Amniotic stem cell (primary cell): ENCODE measurements at regions not wholly inside any gene's neighbourhood (a gene's known extent, or its start where the extent isn't known, plus 50 kb on each side); places are given as distances from the start of the nearest gene placed in this dataset.
"Not testable (repeated sequence)": the region's sequence is repeated elsewhere in the genome, so short reads cannot be mapped to it uniquely, and the experiment has no call there.

Experiments used
- DNase-seq: peaks from one replicate; lab custom pipeline; 2025; lab: John Stamatoyannopoulos, UW

DNA sequence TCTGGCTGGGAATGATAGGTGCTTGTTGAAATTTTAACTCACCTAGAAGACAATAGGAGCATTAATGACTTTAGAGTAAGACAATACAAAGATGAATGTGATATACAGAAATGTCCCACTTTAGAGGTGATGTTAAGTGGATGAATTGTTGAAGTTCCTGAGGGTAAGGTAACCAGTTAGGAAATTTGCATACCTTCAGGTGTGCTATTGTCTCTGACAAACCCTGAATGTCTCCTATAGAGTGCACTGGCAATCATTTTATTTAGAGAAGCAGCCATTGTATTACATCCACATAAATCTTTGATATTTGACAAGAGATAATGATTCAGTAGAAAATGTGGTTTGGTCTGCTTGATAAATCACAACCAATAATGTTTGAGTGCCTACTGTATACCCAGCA is 228.5 kb downstream of the RNF144A start:
- DNase-seq: no peak

DNA sequence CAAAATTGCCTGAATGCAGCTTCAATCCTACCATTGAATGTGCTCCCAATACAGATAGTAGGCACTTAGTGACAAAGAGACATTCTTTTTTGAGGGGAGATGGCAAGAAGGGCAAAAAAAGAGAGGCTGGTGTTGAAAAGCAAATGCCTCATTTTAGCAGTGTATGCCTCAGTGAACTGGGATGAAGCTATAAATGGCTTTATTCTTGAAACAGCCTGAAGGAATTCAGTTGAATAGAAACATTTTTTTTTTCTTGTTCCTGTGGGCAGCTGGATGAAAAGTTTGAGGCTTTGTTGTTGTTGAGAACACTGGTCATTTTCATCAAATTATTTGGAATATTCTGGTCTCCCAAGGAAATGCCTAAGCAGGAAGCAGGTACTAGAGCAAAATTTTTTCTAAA is 228.9 kb downstream of the RNF144A start:
- DNase-seq: no peak

DNA sequence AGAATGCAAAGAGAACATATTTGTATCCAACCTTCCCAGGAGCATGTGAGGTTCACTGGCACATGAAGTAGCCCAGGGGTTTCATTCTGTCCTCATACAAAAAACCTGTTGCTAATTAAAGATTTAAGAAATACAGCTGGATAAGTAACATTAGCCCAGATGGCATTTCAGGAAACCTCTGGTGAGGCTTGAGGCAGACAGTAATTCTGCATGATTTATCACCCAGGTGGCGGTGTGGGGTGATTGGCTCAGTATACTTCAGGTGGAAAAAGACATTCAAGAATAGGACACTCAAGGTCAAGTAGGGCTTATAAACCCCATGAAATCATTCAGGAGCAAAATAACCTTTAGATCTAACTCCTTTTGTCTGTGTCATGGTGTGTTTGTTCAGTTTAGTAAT is 237.4 kb downstream of the RNF144A start:
- DNase-seq: no peak

DNA sequence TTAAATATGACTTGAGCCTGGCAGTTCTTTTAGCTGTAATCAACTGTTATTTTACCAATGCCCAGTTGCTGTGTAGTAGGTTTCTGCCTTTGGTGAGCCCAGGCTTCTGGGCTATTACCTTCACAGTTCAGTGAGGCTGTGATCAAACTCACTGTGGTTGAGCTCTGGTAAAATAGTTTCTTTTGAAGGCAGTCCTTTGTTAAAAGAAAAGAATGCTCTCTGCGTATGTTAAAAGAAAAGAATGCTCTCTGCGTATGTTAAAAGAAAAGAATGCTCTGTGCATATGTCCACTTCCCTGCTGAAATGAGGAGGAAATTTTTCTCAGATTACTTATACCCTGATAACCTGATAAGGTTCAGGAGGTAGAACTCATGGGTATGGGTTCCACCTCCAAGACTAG is 244.3 kb downstream of the RNF144A start:
- DNase-seq: no peak

DNA sequence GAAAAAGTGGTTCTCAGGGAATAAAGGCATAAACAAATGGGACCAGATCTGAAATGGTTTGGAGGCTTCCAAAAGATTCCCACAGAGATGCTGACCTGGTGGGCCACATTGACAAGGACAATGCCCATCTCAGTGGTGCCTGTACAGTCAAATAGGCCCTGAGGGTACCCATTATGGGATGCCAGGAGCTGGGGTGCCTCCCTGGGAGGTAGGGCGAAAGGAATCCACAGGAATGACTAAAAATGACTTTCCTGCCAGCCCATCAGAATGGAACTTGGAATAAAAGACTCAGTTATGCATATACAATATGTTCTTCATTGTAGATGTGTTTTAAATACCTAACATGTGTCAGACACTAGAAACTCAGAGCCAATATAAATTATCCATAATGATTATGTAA is 248.5 kb downstream of the RNF144A start:
- DNase-seq: no peak

DNA sequence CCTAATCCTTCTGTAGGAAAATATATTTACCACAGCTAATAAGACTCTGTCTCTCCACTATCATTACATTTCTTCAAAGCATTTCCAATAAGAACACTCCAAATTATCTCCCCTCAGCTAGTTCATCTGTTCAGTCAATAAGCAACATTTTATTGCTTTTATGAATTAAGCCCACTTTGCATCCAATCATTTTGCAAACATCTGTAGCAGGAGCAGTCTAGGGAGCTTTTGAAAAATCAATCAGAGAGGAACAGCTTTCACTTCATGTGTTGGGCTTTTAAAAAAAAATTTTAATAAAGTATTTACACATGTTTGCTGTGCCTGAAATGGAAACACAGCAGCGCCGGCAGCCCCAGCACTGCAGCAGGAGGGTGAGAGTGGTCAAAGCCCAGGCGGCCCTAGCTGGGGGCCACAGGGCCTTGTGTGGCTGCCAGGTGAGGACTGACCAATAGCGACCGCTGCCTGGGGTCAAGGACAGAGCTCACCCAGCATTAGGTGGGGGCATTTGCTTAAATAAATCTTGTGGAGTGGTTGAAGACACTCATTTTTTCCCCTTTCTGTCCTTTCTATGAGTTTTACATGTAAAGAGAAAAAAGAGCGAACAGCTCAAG is 250.7 kb downstream of the RNF144A start:
- no peak for DNase-seq

DNA sequence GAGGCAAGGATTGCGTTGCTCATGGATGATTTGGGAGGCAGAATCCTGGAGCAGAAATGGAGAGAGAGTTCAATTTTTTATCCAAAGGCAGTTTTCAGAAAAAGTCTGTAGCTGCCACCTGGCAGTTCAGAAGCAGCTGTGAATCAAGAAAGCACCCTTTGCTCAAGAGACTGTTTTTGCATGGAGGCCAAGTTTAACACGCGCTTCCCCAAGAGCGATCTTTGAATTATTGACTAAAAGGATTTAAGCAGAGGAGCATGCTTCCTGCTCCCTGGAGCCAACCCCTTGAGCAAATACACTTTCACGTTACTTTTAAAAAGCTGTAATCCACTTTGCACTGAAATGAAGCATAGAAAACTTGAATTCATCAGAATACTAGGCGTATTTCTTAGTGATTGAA is 252.4 kb downstream of the RNF144A start:
- no peak for DNase-seq

DNA sequence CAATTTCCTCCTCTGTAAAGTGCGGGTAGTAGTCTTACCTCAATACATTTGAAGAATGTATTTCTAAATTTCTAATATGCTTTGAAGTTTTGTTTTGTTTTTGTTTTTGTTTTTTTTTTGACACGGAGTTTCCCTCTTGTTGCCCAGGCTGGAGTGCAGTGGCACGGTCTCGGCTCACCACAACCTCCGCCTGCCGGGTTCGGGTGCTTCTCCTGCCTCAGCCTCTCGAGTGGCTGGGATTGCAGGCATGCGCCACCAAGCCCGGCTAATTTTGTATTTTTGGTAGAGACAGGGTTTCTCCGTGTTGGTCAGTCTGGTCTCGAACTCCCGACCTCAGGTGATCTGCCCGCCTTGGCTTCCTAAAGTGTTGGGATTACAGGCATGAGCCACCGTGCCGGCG is 261.8 kb downstream of the RNF144A start:
- DNase-seq: not testable (repeated sequence)

DNA sequence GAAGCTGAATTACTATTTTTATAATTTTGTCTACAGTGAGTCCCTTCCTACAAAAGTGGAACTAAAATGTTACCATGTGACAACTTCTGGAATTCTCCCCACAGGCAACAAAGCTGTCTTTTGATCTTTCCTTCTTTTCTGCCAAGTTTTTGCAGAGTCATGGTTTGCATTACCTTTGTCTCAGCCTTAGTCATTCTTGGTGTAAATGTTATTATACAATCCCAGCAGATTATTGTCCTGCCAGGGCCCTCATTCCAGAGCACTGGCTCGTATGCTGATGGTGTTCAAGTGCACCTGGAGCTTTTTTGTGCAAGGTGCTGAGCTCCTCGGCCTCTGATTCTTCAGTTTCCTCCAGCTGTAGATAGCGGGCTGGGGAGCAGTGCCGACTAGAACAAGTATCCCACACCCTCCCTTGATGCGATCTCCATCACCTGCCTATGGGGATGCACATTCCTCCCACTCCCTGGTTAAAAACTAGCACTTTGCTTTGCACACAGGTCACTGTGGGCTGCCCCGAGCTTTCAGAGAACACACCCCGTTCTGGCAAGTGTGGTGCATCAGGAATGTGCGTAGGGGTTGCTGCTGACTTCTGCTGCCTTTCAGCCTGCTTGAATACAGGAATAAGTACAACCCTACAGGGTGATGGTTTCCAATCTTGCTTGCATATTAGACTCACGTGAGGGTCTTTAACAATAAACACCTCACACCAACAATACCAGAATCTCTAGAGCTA is 263.6 kb downstream of the RNF144A start:
- no peak for DNase-seq

DNA sequence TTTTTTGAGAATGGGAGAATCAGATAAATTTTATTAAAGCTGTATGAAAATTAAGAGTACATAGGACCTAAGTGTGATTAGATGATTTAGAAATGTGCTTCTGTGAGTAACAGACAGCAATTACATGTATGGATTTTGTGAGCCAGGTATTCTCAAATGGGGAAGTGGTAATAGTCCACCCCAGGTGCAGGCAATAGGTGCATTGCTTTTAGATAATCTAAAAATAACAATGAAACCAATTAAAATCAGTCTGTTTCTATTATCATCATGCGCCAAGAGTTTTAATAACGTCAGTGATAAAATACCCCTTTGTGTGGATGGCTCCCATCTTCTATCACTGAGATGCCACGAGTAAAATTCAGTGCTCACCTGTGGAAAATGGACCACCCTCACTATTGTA is 265.3 kb downstream of the RNF144A start:
- no peak for DNase-seq

DNA sequence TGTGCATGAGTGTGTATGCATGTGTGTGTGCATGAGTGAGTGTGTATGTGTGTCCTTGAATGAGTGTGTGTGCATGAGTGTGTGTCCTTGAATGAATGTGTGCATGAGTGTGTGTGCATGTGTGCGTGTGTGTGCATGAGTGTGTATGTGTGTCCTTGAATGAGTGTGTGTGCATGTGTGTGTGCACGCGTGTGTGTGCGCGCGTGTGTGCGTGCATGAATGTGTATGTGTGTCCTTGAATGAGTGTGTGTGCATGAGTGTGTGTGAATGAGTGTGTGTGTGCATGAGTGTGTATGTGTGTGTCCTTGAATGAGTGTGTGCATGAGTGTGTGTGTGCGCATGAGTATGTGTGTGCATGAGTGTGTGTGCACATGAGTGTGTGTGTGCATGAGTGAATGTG is 271.9 kb downstream of the RNF144A start:
- DNase-seq: no peak

DNA sequence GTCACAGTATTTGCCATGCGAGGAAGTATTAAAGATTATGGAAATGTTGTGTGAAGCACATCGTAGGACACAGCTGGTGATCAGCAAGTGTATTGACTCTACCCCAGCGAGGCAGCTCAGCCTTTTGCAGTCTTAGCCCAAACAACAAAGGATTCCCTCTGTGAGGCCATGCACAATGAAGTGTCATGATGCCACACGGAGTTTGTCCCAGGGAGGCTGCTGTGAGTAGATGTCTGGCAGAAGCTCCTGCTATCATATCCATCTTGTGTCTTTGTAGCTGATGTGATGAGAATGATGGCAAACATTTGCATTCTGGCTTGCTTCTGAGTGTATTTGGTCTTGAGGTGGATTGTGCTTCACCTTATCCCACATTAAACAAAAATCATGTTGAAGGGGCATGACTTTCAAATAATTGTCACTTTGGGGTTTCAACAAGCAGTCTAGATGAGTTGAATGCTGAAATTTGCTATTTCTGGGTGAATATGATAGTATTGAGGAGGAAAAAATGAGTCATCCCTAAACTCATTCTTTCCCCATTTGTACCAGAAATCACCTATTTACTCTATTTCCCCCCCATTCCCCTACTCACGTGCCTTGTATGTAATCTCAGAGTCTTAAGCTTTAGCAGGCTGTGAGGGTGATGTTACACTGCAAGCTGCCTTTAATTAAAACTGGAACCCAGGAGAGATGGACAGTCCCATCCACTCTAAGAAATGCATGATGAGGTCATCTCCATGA is 273.5 kb downstream of the RNF144A start:
- DNase-seq: peak; percentile 3

DNA sequence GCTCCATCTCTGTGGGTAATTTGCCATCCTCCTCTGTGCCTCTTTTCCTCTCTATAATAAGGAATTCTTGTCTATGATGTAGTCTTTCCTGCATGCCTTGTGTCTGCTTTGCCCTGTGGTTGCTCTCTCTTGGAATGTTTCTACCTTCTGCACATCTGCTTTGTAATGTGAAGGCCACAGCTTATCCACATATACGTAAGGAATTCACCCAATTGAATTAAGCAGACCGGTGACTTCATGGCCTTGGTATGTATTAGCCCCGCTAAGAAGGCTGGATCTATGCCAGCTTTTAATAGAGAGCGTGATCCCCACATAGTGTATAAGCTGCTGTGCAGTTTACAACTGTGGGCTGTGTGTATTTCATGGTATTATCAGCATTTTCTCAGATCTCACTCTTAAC is 274.7 kb downstream of the RNF144A start:
- peak; percentile 28 for DNase-seq

DNA sequence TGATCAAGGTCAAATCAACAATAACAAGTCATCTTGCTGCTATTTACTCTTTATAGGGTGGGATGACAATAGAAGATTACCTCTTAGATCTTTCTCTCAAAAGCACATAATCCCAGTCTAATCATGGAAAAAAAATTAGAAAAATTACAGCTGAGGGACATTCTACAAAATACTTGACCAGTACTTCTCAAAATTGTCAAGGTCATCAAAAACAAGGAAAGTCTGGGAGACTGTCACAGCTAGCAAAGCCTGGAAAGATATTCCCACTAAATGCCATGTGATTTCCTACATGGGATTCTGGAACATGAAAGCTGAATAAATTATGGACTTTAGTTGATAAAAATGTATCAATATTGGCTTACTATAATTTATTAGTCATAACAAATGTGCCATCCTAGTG is 276.2 kb downstream of the RNF144A start:
- DNase-seq: no peak

DNA sequence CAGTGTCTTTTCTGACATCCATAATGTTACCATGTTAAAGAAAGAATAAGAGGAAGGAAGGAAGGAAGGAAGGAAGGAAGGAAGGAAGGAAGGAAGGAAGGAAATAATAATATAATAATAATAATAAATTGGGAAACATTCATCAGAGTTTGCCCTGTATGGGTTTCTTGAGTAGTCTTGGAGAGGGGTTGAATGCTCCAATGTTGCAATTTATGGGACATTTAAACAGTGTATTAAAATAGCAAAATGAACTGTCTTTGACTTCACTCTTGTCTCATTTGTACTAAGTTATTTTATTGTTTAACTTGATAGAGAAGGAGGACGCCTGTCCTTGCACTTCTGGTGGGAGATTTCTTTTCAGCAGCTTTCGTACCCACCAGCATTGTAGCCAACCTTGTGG is 277.7 kb downstream of the RNF144A start:
- DNase-seq: no peak

DNA sequence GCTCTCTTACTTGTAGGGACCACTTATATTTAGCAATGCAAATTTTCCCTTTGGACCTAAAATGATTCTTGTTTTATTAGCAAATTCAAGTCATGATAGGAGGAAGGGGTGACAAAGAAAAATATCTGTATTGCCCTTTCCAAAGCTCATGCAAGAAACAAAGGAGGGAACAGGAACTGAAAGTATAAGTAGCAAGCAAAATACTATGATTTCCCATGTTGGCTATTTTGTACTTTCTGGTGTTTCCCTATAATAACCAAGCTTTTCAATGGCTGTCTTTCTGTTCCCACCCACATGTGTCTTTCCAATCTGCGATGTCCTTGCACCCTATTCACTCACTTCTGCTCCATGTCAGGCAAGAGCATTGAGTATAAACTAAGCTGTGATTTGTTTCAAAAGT is 279.7 kb downstream of the RNF144A start:
- no peak for DNase-seq

DNA sequence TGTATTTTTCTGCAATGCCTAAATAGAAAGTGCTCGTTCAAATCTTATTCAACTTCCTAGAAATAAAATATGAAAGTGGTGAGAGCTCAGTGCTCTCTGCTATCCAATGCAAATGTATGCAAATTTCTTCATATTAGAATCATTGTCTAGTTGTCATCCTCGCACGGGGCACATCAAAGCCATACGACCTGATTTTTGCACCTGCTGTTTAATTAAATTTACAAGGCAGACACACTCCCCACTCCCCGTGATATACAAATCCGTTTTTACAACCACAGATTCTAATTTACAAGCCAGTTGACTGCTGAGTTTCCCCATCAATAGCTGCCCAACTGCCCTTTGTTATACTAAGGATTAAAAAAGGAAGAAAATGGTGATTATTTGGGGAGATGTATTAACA is 284.6 kb downstream of the RNF144A start:
- no peak for DNase-seq

DNA sequence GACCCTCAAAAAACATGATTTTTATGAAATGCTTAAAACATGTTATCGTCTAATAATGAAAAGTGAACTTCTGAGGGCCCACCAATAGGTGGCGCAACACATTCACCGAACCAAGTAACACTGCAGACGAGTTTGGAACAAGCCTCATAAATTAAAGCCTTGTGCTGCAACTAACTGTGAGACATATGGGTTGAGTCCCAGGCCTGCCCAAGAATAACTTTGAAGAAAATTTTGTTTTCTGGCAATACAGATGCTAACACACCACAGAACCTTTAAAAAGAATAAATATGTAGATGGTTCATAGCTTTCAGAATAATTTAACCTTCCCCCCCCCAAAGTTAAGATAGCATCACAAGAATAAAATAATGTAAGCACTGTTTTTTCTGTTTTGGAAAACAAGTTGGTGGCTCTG is 285.9 kb downstream of the RNF144A start:
- DNase-seq: peak; percentile 67

DNA sequence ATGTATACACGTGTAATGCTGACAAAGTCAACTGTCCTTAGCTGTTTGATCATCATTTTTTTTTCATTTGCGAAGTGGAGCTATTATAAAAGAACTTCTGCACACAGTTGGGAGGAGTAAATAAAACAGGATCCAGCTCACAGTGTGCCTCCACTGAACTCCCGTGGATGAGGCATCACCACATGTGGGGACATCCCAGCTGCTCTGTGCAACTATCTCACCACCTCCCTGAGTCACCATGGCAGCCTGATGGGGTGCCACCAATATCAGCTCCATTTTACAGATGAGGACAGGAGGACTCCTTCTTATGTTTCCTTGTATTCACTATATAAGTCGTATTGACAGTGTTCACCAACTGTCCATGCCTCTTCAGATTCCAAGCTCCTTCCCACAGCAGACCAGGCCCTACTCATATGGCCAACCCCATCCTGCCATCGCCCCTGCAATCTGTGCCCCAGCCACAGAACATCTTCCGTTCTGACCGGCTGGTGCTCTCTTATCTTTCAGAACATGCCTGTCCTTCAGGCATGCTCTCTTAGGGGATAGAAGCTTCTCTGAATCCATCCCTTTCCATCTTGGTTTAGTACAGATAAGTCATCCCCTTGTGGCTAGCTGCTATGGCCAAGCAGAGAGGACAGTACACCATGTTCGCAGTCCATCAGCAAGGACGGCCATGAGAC is 288.1 kb downstream of the RNF144A start:
- DNase-seq: no peak

DNA sequence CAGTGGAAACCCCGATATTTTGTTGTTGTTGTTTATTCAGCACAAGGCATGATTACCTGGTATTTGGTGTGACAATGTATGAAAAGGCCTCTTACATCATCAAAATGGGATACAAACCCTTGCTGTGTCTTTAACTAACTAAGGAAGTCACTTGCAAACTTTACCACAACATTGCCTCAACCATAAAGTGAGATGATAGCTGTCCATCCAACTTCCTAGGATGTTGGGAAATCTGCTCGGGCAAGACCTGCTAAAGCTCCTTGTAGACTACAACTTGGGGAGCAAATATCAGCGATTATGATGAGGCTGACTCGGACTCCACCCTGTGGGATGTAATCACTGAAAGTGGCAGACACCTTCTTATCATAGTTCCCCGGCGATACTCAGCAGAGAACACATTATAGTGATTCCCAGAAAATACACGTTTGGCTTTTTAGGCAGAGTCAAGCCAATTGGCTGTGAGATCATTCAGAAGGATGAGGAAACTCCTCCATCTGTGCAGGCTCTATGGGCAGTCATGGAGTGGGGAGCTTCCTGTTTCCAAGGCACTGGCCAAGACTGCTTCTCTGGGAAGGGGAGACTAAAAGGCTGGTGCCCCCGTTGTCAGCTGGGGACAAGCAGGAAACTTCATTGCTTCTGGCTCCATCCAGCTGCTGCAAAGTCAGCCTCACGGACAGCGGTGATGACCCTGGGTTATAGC is 289.0 kb downstream of the RNF144A start:
- no peak for DNase-seq

DNA sequence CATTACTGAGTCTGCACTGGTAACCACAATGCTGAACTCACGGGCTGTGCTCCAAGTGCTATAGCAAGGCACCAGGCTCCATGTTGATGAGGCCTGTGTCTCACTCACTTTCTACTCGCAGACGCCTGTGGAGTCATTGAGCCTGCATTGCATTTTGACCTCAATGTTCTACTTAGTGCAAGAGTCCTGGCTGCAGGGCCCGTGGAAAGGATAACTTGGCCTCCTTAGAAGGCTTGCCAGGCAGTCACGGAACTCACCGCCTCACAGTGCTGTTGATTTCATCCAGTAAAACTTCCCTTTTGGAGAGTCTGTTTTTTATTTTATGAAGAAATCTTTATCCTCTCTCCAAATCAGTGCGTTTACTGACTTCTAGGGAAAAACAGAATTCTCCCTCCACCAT is 290.4 kb downstream of the RNF144A start:
- no peak for DNase-seq
